Activated B cell treated with CpG ODN at 0.5 μM for 24 hours (primary cell): ENCODE measurements at regions not wholly inside any gene's neighbourhood (a gene's known extent, or its start where the extent isn't known, plus 50 kb on each side); places are given as distances from the start of the nearest gene placed in this dataset.

Source experiments
- ATAC-seq: fragments of 200-7000 bp; cut with Tn5 transposase; one replicate; pipeline ENCODE4 v1.10.0; 2021; ENCODE audit warnings: low read depth, mild to moderate bottlenecking, moderate library complexity
- CTCF ChIA-PET: fragments of 350-600 bp; sonication (Branson Sonifier 250); formaldehyde crosslinking; loops from one replicate; lab custom pipeline; 2021; ENCODE audit warnings: antibody characterized with exemption; lab: Charles Lee
- POLR2A ChIA-PET: fragments of 350-600 bp; sonication (Branson Sonifier 250); formaldehyde crosslinking; loops from one replicate; lab custom pipeline; 2021; ENCODE audit warnings: antibody characterized with exemption; lab: Charles Lee
- DNase-seq: peaks from one replicate; pipeline ENCODE4 v3.0.0; 2022
- H3K27ac Mint-ChIP-seq: one replicate; pipeline ENCODE4 v1.8.0; 2020; ENCODE audit warnings: mixed read lengths
- H3K27me3 Mint-ChIP-seq: one replicate; pipeline ENCODE4 v1.8.0; 2021; ENCODE audit warnings: mixed read lengths
- H3K36me3 Mint-ChIP-seq: one replicate; pipeline ENCODE4 v1.8.0; 2021; ENCODE audit warnings: low read depth, mixed read lengths
- H3K4me1 Mint-ChIP-seq: one replicate; pipeline ENCODE4 v1.8.0; 2021; ENCODE audit warnings: mixed read lengths
- H3K4me3 Mint-ChIP-seq: one replicate; pipeline ENCODE4 v1.8.0; 2020; ENCODE audit warnings: mild to moderate bottlenecking, mixed read lengths
- H3K9me3 Mint-ChIP-seq: one replicate; pipeline ENCODE4 v1.8.0; 2020; ENCODE audit warnings: mixed read lengths
- CTCF ChIP-seq: fragments of 200-600 bp; IDR thresholded peaks from one replicate; pipeline ENCODE4 v1.8.0; 2022; ENCODE audit warnings: antibody characterized with exemption, mild to moderate bottlenecking
- intact Hi-C: fragments of 100-400 bp; cut with micrococcal nuclease; formaldehyde crosslinking; loops from one replicate; pipeline ENCODE4 v1.15.1; 2024

DNA sequence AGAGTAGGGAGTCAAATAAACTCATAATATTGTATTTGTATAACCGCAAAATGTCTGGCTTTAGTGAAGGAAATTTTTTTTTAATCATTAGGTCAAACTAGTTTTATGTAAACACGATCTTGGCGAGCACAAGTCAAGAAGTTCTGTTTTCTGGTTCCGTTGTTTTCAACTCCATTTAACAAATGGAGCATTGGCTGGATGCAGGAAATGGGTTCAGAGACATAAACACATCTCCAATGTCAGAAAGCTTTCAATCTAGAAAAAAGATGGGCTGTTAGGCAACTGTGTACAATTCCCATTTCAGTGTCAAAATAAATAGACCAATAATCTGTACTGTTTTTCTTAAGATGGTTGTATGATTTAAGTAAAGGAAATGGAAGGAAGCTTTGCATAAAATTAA lies 292.8 kb downstream of the TBL1XR1 start:
- peaks cover 8% of the 10 kb centered on the region for H3K27me3 Mint-ChIP-seq
- POLR2A ChIA-PET: no interaction called here
- intact Hi-C loops: loop anchor here (5.0 kb wide), 1 partner anchor 1207 kb away; no protein-coding TSS in a partner anchor
- no peak overlapping the region for H3K27ac Mint-ChIP-seq
- no peak for ATAC-seq
- no peaks in the 10 kb centered on the region for H3K4me1 Mint-ChIP-seq
- TF ChIP-seq CTCF: no peak
- no peaks in the 10 kb centered on the region for H3K9me3 Mint-ChIP-seq
- CTCF ChIA-PET: no interaction called here
- DNase-seq: no peak
- H3K4me3 Mint-ChIP-seq: no peak overlapping the region
- H3K36me3 Mint-ChIP-seq: no peaks in the 10 kb centered on the region

GRCh38 chr3:176896640-176897039 lies 300.6 kb downstream of the TBL1XR1 start:
- Mint-ChIP-seq H3K36me3 (no peaks in the 10 kb centered on the region), H3K4me1 (no peaks in the 10 kb centered on the region), H3K27me3 (peaks cover 20% of the 10 kb centered on the region), H3K27ac (no peak overlapping the region), H3K4me3 (no peak overlapping the region), H3K9me3 (peaks cover 2% of the 10 kb centered on the region)
- intact Hi-C loops: no loop called here
- no peak for ATAC-seq
- ChIA-PET POLR2A (no interaction called here), CTCF (no interaction called here)
- no peak for TF ChIP-seq CTCF
- no peak for DNase-seq

DNA sequence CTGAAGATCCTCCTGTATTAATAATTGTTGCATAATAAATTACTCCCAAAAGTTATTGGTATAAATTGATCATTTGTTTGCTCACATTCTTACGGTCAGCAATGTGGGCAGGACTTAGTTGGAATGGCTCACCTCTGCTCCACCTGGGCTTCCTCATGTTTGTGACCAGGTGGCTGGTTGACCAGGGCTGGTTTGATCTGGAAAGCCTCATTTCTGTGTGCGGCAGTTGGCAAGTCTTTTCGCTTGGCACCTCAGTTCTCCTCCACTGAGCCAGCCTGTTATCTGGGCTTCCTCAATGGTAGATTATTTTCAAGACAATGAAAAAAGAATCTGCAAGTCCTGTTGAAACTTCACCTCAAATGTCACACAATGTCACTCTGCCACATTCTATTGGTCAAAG lies 301.1 kb downstream of the TBL1XR1 start:
- intact Hi-C loops: no loop called here
- no peak for DNase-seq
- no peak for TF ChIP-seq CTCF
- no peaks in the 10 kb centered on the region for H3K36me3 Mint-ChIP-seq
- H3K4me3 Mint-ChIP-seq: no peak overlapping the region
- H3K9me3 Mint-ChIP-seq: peaks cover 2% of the 10 kb centered on the region
- ChIA-PET POLR2A (no interaction called here), CTCF (no interaction called here)
- H3K4me1 Mint-ChIP-seq: no peaks in the 10 kb centered on the region
- peaks cover 18% of the 10 kb centered on the region for H3K27me3 Mint-ChIP-seq
- no peak for ATAC-seq
- no peak overlapping the region for H3K27ac Mint-ChIP-seq

GRCh38 chr3:176879710-176880109 lies 317.6 kb downstream of the TBL1XR1 start:
- CTCF ChIA-PET: no interaction called here
- peaks cover 19% of the 10 kb centered on the region for H3K9me3 Mint-ChIP-seq
- intact Hi-C loops: no loop called here

GRCh38 chr3:176873261-176873660 lies 324.0 kb downstream of the TBL1XR1 start:
- DNase-seq (no peak), ATAC-seq (no peak)
- peaks cover 2% of the 10 kb centered on the region for H3K4me1 Mint-ChIP-seq
- TF ChIP-seq CTCF: no peak
- CTCF ChIA-PET: interaction anchor here (0.9 to 3.4 kb wide), 9 partner anchors 9 to 1522 kb away, joined by 3 to 45 read pairs (median 4); no protein-coding TSS in a partner anchor
- H3K27ac Mint-ChIP-seq: no peak overlapping the region
- no peak overlapping the region for H3K4me3 Mint-ChIP-seq
- POLR2A ChIA-PET: no interaction called here
- peaks cover 9% of the 10 kb centered on the region for H3K9me3 Mint-ChIP-seq
- intact Hi-C loops: loop anchor here (1.0 to 5.0 kb wide), 6 partner anchors 179 to 1452 kb away; partner anchors contain the start of gene TBL1XR1
- H3K36me3 Mint-ChIP-seq: no peaks in the 10 kb centered on the region
- peaks cover 5% of the 10 kb centered on the region for H3K27me3 Mint-ChIP-seq

More at GRCh38 chr3:176879710-176880109, 317.6 kb downstream of the TBL1XR1 start:
- H3K27me3 Mint-ChIP-seq: peaks cover 9% of the 10 kb centered on the region
- DNase-seq (no peak), ATAC-seq (no peak)
- H3K4me1 Mint-ChIP-seq: no peaks in the 10 kb centered on the region
- no peak for TF ChIP-seq CTCF
- no peaks in the 10 kb centered on the region for H3K36me3 Mint-ChIP-seq
- no peak overlapping the region for H3K27ac Mint-ChIP-seq
- POLR2A ChIA-PET: no interaction called here
- H3K4me3 Mint-ChIP-seq: no peak overlapping the region
